GM12801 (cell line): ENCODE measurements at regions not wholly inside any gene's neighbourhood (a gene's known extent, or its start where the extent isn't known, plus 50 kb on each side); places are given as distances from the start of the nearest gene placed in this dataset.

Source experiments
- TF ChIP-seq, protein P1 (sequence below): IDR thresholded peaks from one replicate; pipeline ENCODE4 v1.5.1; 2011; ENCODE audit warnings: control low read depth; ENCODE audit not compliant: insufficient read length; ENCODE audit errors: extremely low read depth

DNA sequence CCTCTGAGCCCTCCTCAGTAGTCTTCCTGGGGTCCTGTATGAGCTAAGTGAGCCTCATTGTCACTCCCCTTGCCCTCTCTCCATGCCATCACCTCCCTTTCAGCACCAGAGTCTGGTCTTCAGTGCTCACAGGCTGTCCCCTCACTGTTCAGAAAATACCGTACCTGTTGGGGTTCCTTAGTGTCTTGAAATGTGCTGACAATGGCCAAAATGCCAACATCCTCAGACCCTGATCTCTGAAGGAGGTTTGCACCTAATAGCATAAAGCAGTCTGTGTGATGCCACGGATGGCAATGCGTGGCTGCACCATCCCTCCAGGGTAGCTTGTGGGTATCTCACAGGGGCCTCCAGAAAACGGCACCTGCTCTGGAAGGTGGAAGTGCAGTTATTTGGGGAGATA lies 301.0 kb upstream of the TLE3 start:
- TF ChIP-seq, protein P1, sequence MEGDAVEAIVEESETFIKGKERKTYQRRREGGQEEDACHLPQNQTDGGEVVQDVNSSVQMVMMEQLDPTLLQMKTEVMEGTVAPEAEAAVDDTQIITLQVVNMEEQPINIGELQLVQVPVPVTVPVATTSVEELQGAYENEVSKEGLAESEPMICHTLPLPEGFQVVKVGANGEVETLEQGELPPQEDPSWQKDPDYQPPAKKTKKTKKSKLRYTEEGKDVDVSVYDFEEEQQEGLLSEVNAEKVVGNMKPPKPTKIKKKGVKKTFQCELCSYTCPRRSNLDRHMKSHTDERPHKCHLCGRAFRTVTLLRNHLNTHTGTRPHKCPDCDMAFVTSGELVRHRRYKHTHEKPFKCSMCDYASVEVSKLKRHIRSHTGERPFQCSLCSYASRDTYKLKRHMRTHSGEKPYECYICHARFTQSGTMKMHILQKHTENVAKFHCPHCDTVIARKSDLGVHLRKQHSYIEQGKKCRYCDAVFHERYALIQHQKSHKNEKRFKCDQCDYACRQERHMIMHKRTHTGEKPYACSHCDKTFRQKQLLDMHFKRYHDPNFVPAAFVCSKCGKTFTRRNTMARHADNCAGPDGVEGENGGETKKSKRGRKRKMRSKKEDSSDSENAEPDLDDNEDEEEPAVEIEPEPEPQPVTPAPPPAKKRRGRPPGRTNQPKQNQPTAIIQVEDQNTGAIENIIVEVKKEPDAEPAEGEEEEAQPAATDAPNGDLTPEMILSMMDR = no peak

DNA sequence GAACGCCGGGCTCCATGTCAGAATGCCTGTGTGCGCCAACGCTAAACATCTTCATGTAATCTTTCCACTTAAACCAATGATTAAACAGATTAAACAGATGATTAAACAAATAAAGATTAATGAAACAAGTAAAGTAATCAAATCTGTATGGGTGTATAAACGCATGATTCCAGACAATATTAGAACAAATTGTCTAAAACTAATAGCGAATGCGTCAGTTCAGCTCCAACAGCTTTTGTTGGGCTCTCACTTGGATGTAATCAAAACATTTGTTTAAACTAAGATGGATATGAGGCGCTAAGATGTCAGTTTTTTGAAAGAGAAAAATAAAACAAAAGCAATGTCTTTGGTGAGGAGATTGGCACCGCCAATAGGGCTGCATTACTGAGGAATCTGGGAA lies 299.1 kb upstream of the TLE3 start:
- TF ChIP-seq, protein P1 = no peak

DNA sequence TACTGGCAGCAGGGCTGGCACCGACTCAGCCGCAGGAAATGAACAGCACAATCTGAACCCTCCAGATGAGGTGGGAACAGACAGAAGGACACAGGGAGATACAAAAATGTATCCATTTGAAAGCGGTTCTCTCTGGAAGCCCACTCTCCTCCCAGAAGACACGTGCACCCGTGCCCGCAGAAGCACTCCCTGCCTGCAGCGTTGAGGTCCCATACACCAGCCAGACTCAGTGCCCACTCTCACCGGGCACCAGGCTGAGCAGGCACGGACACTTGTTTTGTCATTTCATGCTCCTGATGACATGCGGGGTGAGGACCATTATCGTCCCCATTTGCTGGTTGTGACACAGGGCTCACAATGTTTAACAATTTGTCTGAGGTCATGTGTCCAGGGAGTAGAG lies 297.4 kb upstream of the TLE3 start:
- TF ChIP-seq, protein P1 = no peak

DNA sequence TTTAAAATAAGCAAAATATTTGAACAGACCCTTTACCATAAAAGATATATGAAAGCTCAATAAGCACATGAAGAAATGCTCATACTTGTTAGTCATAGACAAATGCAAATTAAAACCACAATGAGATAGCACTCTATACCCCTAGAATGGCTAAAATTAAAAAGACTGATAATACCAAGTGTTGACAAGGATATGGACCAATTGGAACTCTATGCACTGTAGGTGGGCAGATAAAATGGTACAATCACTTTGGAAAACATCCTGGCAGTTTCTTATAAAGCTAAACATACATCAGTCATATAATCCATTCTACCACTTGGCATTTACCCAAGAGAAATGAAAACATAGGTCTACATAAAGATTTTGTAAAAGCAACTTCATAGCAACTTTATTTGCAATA lies 293.0 kb upstream of the TLE3 start:
- TF ChIP-seq, protein P1 = no peak

DNA sequence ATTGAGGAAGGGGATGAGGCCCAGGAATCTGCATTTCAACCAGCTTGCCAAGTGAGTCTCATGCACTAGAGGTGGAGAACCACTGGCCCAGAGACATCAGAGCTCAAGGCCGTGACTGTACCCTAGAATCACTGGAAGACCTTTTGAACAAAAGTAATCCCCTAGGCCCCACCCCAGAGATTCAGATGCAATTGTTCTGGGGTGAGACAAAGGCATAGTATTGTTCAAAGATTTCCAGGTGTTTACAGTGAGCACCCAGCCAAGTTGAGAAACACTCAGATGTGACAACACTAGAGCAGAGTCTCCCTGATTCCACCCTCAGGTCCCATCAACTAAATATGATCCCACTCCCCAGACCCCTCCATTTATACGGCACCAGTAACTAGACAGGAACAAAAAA lies 290.3 kb upstream of the TLE3 start:
- TF ChIP-seq, protein P1 = no peak

DNA sequence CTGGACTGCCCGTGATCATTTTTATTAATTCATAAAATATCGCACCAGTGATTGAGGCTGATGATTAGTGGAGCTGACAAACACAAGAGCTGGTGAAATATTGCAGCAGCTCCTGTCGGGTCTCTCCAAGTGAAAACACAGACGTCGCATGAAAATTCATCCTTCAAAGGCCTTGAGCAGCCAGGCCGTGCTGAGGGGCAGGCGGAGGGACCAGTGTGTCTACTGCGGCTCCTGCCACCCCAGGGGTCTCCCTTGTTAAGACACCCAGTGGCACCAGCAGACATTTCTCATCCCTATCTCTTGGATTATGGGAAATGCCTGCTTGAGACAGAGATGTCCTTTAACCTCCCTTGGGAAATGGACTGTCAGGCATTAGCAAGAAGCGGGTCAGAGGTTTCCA lies 289.4 kb upstream of the TLE3 start:
- TF ChIP-seq, protein P1 = no peak

DNA sequence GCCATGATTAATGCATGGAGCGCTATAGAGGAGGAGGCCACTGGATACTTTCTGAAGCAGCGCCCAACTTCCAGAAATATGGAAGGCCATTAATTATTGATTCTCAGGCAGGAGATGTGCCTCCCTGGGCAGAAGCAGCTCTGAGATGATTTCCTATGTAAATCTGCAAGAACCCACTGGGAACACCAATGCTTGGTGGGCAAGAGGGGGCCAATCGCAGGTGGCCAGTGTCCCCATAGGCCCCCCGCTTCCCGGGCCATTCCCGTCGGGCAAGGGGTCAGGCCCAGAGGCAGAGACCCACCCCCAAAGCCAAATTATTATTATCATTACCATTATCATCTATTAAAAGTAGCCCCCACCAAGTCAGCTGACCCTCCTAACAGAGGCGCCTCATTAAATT lies 288.0 kb upstream of the TLE3 start:
- TF ChIP-seq, protein P1 = no peak

DNA sequence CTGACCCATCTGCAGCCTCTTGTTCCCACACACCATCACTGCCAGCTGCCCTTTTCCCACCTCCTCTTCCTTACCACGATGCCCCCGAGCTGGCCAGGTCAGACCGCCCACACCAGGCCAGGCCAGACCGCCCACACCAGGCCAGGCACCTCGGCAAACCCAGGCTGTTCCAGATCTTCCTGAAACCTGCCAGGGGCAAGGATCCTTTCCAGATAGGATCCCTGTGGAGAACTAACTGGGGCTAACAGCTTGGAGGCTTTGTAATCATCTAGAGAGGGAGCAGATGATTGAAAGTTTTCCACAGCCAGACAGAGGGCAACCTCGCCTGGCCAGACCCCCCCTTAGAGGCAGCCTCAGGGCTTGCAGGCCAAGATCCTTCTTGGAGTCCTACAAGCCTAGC lies 287.3 kb upstream of the TLE3 start:
- TF ChIP-seq, protein P1 = no peak
